ENCODE measurements at regions not wholly inside any gene's neighbourhood (a gene's known extent, or its start where the extent isn't known, plus 50 kb on each side); places are given as distances from the start of the nearest gene placed in this dataset.

GRCh38 chr1:83693427-83694126 is 305.4 kb downstream of the TTLL7 start:
- TF ChIP-seq POLR2A (IDR thresholded peaks at IDR 0.05; ENCODE audit: extremely low read depth, insufficient read length), result no peak
- TF ChIP-seq CTCF (IDR thresholded peaks at IDR 0.05; ENCODE audit: low read depth, low read length), result no peak
- TF ChIP-seq MAX (IDR thresholded peaks at IDR 0.05; ENCODE audit: low read depth, low read length), result no peak
- no peak for DNase-seq (ENCODE audit: low read depth)

GRCh38 chr1:83692524-83693381 is 306.2 kb downstream of the TTLL7 start:
- H3K4me3 ChIP-seq (ENCODE audit: low read depth, low read length), result no peak overlapping the region
- no peak for DNase-seq (ENCODE audit: low read depth)
- no peak for TF ChIP-seq CTCF (IDR thresholded peaks at IDR 0.05; ENCODE audit: low read depth, low read length)
- TF ChIP-seq MAX (IDR thresholded peaks at IDR 0.05; ENCODE audit: low read depth, low read length), result no peak
- TF ChIP-seq MYC (IDR thresholded peaks at IDR 0.05; ENCODE audit: low read depth, low read length), result no peak
- no peak for TF ChIP-seq POLR2A (IDR thresholded peaks at IDR 0.05; ENCODE audit: extremely low read depth, insufficient read length)

More at GRCh38 chr1:83693427-83694126, 305.4 kb downstream of the TTLL7 start:
- no peak overlapping the region for H3K4me3 ChIP-seq (ENCODE audit: low read depth, low read length)

GRCh38 chr1:83691953-83692500 is 306.9 kb downstream of the TTLL7 start:
- no peak overlapping the region for H3K4me3 ChIP-seq (ENCODE audit: low read depth, low read length)
- no peak for TF ChIP-seq POLR2A (IDR thresholded peaks at IDR 0.05; ENCODE audit: extremely low read depth, insufficient read length)
- DNase-seq (ENCODE audit: low read depth), result no peak

DNA sequence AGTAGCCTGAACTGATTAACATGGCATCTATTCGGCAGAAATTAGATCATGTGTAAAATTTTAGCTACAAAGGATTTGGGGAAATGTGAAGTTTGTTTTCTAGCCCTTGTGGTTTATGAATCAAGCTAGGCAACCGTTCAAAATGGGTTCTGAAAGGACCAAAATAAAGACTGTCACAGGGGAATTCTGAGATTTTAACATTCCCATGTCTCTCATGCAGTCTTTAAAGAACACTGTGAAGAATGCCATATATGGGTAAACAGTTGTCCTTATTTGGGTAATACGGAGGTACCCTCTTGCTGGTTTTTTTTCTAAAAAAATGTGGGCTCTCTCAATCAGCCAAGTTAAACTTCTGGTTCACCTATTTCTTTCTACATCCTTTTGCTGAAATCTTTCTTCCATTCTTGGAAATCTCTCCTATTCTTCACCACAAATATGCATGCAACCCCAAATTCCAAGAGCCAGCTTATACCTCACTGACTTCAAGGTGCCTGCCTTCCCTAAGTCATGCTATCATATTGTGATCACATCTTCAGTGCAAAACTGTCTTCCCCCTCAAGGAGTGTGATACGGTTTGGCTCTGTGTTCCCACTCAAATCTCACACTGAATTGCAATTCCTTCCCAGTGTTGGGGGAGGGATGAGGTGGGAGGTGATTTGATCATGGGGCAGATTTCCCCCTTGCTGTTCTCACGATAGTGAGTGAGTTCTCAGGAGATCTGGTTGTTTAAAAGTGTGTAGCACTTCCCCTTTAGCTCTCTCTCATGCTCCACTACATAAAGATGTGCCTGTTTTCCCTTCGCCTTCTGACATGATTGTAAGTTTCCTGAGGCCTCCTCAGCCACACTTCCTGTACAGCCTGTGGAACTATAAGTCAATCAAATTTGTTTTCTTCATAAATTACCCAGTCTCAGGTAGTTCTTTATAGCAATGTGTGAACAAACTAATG is 308.7 kb downstream of the TTLL7 start:
- no peak for TF ChIP-seq MYC (IDR thresholded peaks at IDR 0.05; ENCODE audit: low read depth, low read length)
- TF ChIP-seq MAX (IDR thresholded peaks at IDR 0.05; ENCODE audit: low read depth, low read length), result no peak
- no peak for TF ChIP-seq POLR2A (IDR thresholded peaks at IDR 0.05; ENCODE audit: extremely low read depth, insufficient read length)
- no peak for TF ChIP-seq CTCF (IDR thresholded peaks at IDR 0.05; ENCODE audit: low read depth, low read length)
- H3K4me3 ChIP-seq (ENCODE audit: low read depth, low read length), result no peak overlapping the region
- DNase-seq (ENCODE audit: low read depth), result no peak

- H3K4me3 ChIP-seq (ENCODE audit: low read depth, low read length), result no peak overlapping the region
- DNase-seq (ENCODE audit: low read depth), result no peak
- TF ChIP-seq MYC (IDR thresholded peaks at IDR 0.05; ENCODE audit: low read depth, low read length), result no peak
- no peak for TF ChIP-seq CTCF (IDR thresholded peaks at IDR 0.05; ENCODE audit: low read depth, low read length)
- no peak for TF ChIP-seq POLR2A (IDR thresholded peaks at IDR 0.05; ENCODE audit: extremely low read depth, insufficient read length)
- no peak for TF ChIP-seq MAX (IDR thresholded peaks at IDR 0.05; ENCODE audit: low read depth, low read length)
Observed at GRCh38 chr1:83682132-83682531, 316.8 kb downstream of the TTLL7 start.

All from NB4 (cell line).